ENCODE measurements at regions not wholly inside any gene's neighbourhood (a gene's known extent, or its start where the extent isn't known, plus 50 kb on each side); places are given as distances from the start of the nearest gene placed in this dataset.

- no peak overlapping the region for H3K4me3 ChIP-seq (ENCODE audit: low read depth, low read length)
- DNase-seq (ENCODE audit: low read depth) = peak; percentile 28
- TF ChIP-seq MYC (IDR thresholded peaks at IDR 0.05; ENCODE audit: low read depth, low read length) (no peak), CTCF (IDR thresholded peaks at IDR 0.05; ENCODE audit: low read depth, low read length) (no peak), POLR2A (IDR thresholded peaks at IDR 0.05; ENCODE audit: extremely low read depth, insufficient read length) (no peak), MAX (IDR thresholded peaks at IDR 0.05; ENCODE audit: low read depth, low read length) (no peak)
Measured at GRCh38 chr7:124171068-124171467, 138.2 kb upstream of the TMEM229A start.

GRCh38 chr7:124168616-124169015 lies 135.7 kb upstream of the TMEM229A start:
- no peak overlapping the region for H3K4me3 ChIP-seq (ENCODE audit: low read depth, low read length)
- no peak for DNase-seq (ENCODE audit: low read depth)
- no peak for TF ChIP-seq MYC (IDR thresholded peaks at IDR 0.05; ENCODE audit: low read depth, low read length)
- TF ChIP-seq MAX (IDR thresholded peaks at IDR 0.05; ENCODE audit: low read depth, low read length) = no peak
- TF ChIP-seq POLR2A (IDR thresholded peaks at IDR 0.05; ENCODE audit: extremely low read depth, insufficient read length) = no peak
- no peak for TF ChIP-seq CTCF (IDR thresholded peaks at IDR 0.05; ENCODE audit: low read depth, low read length)

GRCh38 chr7:124162667-124163066 lies 129.8 kb upstream of the TMEM229A start:
- H3K4me3 ChIP-seq (ENCODE audit: low read depth, low read length) = no peak overlapping the region
- DNase-seq (ENCODE audit: low read depth) = peak; percentile 25
- TF ChIP-seq CTCF (IDR thresholded peaks at IDR 0.05; ENCODE audit: low read depth, low read length) (no peak), POLR2A (IDR thresholded peaks at IDR 0.05; ENCODE audit: extremely low read depth, insufficient read length) (no peak), MAX (IDR thresholded peaks at IDR 0.05; ENCODE audit: low read depth, low read length) (no peak)

GRCh38 chr7:124155432-124156022 lies 122.7 kb upstream of the TMEM229A start:
- TF ChIP-seq CTCF (IDR thresholded peaks at IDR 0.05; ENCODE audit: low read depth, low read length) = peak; percentile 27
- TF ChIP-seq POLR2A (IDR thresholded peaks at IDR 0.05; ENCODE audit: extremely low read depth, insufficient read length) = no peak
- no peak for TF ChIP-seq MYC (IDR thresholded peaks at IDR 0.05; ENCODE audit: low read depth, low read length)
- no peak for TF ChIP-seq MAX (IDR thresholded peaks at IDR 0.05; ENCODE audit: low read depth, low read length)
- H3K4me3 ChIP-seq (ENCODE audit: low read depth, low read length) = no peak overlapping the region
- DNase-seq (ENCODE audit: low read depth) = peak; percentile 41

- TF ChIP-seq MAX (IDR thresholded peaks at IDR 0.05; ENCODE audit: low read depth, low read length) = no peak
- TF ChIP-seq CTCF (IDR thresholded peaks at IDR 0.05; ENCODE audit: low read depth, low read length) = peak; percentile 46
- TF ChIP-seq POLR2A (IDR thresholded peaks at IDR 0.05; ENCODE audit: extremely low read depth, insufficient read length) = no peak
- no peak for TF ChIP-seq MYC (IDR thresholded peaks at IDR 0.05; ENCODE audit: low read depth, low read length)
- peak; percentile 50 for DNase-seq (ENCODE audit: low read depth)
- no peak overlapping the region for H3K4me3 ChIP-seq (ENCODE audit: low read depth, low read length)
Measured at GRCh38 chr7:124152859-124153692, 120.2 kb upstream of the TMEM229A start.

Measured in NB4 (cell line).